ENCODE measurements at regions not wholly inside any gene's neighbourhood (a gene's known extent, or its start where the extent isn't known, plus 50 kb on each side); places are given as distances from the start of the nearest gene placed in this dataset.
"Not testable (repeated sequence)": the region's sequence is repeated elsewhere in the genome, so short reads cannot be mapped to it uniquely, and the experiment has no call there.

- H3K9me3 ChIP-seq (ENCODE audit: control insufficient read depth, low read depth, low read length): no peaks in the 10 kb centered on the region
- no peak overlapping the region for H3K9ac ChIP-seq (ENCODE audit: low read length)
- no peaks in the 10 kb centered on the region for H3K27me3 ChIP-seq (ENCODE audit: control insufficient read depth, insufficient read depth, low read length)
- peaks cover 6% of the 10 kb centered on the region for H3K4me1 ChIP-seq (ENCODE audit: control insufficient read depth, low read depth, low read length)
- H3K36me3 ChIP-seq (ENCODE audit: control insufficient read depth, low read depth, low read length): no peaks in the 10 kb centered on the region
- no peak overlapping the region for H3K27ac ChIP-seq (ENCODE audit: low read length)
- H3K4me3 ChIP-seq (ENCODE audit: low read length): no peak overlapping the region
These were observed 657.9 kb upstream of the ST8SIA4 start for GRCh38 chr5:101561018-101561417.

DNA sequence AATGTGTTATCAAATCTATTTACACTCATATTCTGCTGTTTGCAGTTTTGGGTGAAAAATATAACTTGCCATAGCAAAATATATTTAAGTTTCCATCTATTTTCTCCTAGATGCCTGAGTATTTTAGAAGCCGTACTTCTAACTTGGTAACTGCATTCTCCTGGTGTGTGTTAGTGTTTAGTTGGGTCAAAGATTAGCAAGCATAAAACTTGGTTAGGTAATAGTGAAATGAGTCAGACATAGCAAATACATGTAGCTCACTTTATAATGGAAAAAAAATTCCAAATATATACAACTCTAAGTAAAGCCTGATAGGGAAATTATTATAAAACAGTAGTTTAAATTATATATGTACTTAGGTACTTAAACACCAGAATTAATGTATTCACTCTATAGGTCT lies 640.7 kb upstream of the ST8SIA4 start:
- Histone ChIP-seq H3K9me3 (ENCODE audit: control insufficient read depth, low read depth, low read length) (no peaks in the 10 kb centered on the region), H3K36me3 (ENCODE audit: control insufficient read depth, low read depth, low read length) (no peaks in the 10 kb centered on the region), H3K27ac (ENCODE audit: low read length) (no peak overlapping the region), H3K9ac (ENCODE audit: low read length) (no peak overlapping the region), H3K4me1 (ENCODE audit: control insufficient read depth, low read depth, low read length) (no peaks in the 10 kb centered on the region), H3K4me3 (ENCODE audit: low read length) (no peak overlapping the region), H3K27me3 (ENCODE audit: control insufficient read depth, insufficient read depth, low read length) (no peaks in the 10 kb centered on the region)

- no peak overlapping the region for H3K27ac ChIP-seq (ENCODE audit: low read length)
- no peaks in the 10 kb centered on the region for H3K9me3 ChIP-seq (ENCODE audit: control insufficient read depth, low read depth, low read length)
- no peaks in the 10 kb centered on the region for H3K4me1 ChIP-seq (ENCODE audit: control insufficient read depth, low read depth, low read length)
- no peak overlapping the region for H3K9ac ChIP-seq (ENCODE audit: low read length)
- no peaks in the 10 kb centered on the region for H3K36me3 ChIP-seq (ENCODE audit: control insufficient read depth, low read depth, low read length)
- H3K27me3 ChIP-seq (ENCODE audit: control insufficient read depth, insufficient read depth, low read length): no peaks in the 10 kb centered on the region
- no peak overlapping the region for H3K4me3 ChIP-seq (ENCODE audit: low read length)
These were observed 636.2 kb upstream of the ST8SIA4 start for GRCh38 chr5:101539315-101539714.

DNA sequence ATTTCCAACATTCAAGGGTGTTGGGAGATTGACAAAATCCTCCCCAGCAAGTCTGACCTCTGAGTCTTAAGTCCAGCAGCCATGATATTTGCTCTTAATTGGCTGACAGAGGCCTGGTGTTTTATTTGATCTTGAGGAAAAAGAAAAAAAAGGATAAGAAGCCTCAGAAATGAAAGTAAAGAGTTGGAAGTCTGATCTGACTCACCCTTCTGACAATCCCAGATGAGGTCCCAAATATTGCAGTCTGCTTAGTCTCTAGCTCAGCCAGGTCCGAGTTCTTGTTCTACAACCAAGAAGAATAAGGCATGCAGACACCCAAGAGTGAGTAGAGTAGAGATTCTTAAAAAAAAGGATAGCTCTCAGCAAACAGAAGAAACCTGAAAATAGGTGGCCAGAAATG lies 632.5 kb upstream of the ST8SIA4 start:
- H3K36me3 ChIP-seq (ENCODE audit: control insufficient read depth, low read depth, low read length): no peaks in the 10 kb centered on the region
- no peaks in the 10 kb centered on the region for H3K27me3 ChIP-seq (ENCODE audit: control insufficient read depth, insufficient read depth, low read length)
- no peak overlapping the region for H3K27ac ChIP-seq (ENCODE audit: low read length)
- H3K4me3 ChIP-seq (ENCODE audit: low read length): no peak overlapping the region
- no peak overlapping the region for H3K9ac ChIP-seq (ENCODE audit: low read length)
- H3K9me3 ChIP-seq (ENCODE audit: control insufficient read depth, low read depth, low read length): no peaks in the 10 kb centered on the region
- no peaks in the 10 kb centered on the region for H3K4me1 ChIP-seq (ENCODE audit: control insufficient read depth, low read depth, low read length)

- H3K27ac ChIP-seq (ENCODE audit: low read length): no peak overlapping the region
- H3K9ac ChIP-seq (ENCODE audit: low read length): no peak overlapping the region
- H3K4me1 ChIP-seq (ENCODE audit: control insufficient read depth, low read depth, low read length): no peaks in the 10 kb centered on the region
- H3K36me3 ChIP-seq (ENCODE audit: control insufficient read depth, low read depth, low read length): no peaks in the 10 kb centered on the region
- H3K27me3 ChIP-seq (ENCODE audit: control insufficient read depth, insufficient read depth, low read length): no peaks in the 10 kb centered on the region
- H3K4me3 ChIP-seq (ENCODE audit: low read length): no peak overlapping the region
- no peaks in the 10 kb centered on the region for H3K9me3 ChIP-seq (ENCODE audit: control insufficient read depth, low read depth, low read length)
These were observed 631.5 kb upstream of the ST8SIA4 start for GRCh38 chr5:101534491-101535110.

DNA sequence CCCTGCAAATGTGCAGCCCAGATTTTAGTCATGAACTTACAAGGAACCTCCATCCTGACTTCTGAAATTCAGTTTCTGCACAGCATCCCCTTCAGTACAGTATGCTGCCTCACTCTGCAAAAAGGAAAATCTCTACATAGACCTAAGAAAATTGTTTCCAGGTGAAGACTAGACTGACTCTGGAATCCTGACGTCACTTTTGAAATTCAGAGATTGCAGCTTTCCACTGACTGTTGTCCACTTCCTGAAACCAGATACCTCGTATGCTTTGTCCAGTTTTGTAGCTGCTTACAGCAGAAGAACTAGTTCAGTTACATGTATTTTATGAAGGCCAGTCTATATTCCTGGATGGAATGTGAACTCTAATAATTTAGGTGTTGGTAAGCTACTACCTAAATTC lies 629.3 kb upstream of the ST8SIA4 start:
- no peaks in the 10 kb centered on the region for H3K4me1 ChIP-seq (ENCODE audit: control insufficient read depth, low read depth, low read length)
- no peaks in the 10 kb centered on the region for H3K9me3 ChIP-seq (ENCODE audit: control insufficient read depth, low read depth, low read length)
- no peak overlapping the region for H3K9ac ChIP-seq (ENCODE audit: low read length)
- H3K36me3 ChIP-seq (ENCODE audit: control insufficient read depth, low read depth, low read length): no peaks in the 10 kb centered on the region
- no peak overlapping the region for H3K27ac ChIP-seq (ENCODE audit: low read length)
- H3K4me3 ChIP-seq (ENCODE audit: low read length): no peak overlapping the region
- no peaks in the 10 kb centered on the region for H3K27me3 ChIP-seq (ENCODE audit: control insufficient read depth, insufficient read depth, low read length)

- Histone ChIP-seq H3K36me3 (ENCODE audit: control insufficient read depth, low read depth, low read length) (no peaks in the 10 kb centered on the region), H3K27me3 (ENCODE audit: control insufficient read depth, insufficient read depth, low read length) (no peaks in the 10 kb centered on the region), H3K27ac (ENCODE audit: low read length) (no peak overlapping the region), H3K4me1 (ENCODE audit: control insufficient read depth, low read depth, low read length) (no peaks in the 10 kb centered on the region), H3K4me3 (ENCODE audit: low read length) (no peak overlapping the region), H3K9me3 (ENCODE audit: control insufficient read depth, low read depth, low read length) (no peaks in the 10 kb centered on the region), H3K9ac (ENCODE audit: low read length) (no peak overlapping the region)
These were observed 627.9 kb upstream of the ST8SIA4 start for GRCh38 chr5:101531026-101531425.

DNA sequence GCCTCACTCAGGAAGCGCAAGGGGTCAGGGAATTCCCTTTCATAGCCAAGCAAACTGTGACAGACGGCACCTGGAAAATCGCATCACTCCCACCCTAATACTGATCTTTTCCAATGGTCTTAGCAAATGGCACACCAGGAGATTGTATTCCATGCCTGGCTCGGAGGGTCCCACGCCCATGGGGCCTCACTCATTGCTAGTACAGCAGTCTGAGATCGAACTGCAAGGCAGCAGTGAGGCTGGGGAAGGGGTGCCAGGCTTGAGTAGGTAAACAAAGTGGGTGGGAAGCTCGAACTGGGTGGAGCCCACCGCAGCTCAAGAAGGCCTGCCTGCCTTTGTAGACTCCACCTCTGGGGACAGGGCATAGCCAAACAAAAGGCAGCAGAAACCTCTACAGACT lies 626.0 kb upstream of the ST8SIA4 start:
- H3K9me3 ChIP-seq (ENCODE audit: control insufficient read depth, low read depth, low read length); H3K27me3 ChIP-seq (ENCODE audit: control insufficient read depth, insufficient read depth, low read length); H3K4me1 ChIP-seq (ENCODE audit: control insufficient read depth, low read depth, low read length); H3K27ac ChIP-seq (ENCODE audit: low read length); H3K9ac ChIP-seq (ENCODE audit: low read length); H3K4me3 ChIP-seq (ENCODE audit: low read length); H3K36me3 ChIP-seq (ENCODE audit: control insufficient read depth, low read depth, low read length): not testable (repeated sequence)

DNA sequence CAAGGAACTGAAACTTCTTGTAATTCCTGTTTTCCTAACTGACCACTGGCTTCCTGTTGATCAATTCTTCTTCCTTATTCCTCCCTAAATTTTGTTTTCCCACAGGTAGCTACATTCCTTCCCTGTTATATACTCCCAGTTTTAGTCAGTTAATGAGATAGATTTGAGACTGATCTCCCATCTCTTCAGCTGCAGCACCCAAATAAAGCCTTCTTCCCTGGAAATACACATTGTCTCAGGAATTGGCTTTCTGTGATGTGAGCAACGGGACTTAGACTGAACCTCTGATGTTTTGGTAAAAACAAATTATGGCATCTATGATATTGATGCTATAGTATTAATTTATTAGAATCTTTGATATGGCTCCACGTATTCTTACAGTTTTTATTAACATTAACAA lies 617.3 kb upstream of the ST8SIA4 start:
- H3K4me1 ChIP-seq (ENCODE audit: control insufficient read depth, low read depth, low read length): no peaks in the 10 kb centered on the region
- no peak overlapping the region for H3K27ac ChIP-seq (ENCODE audit: low read length)
- H3K36me3 ChIP-seq (ENCODE audit: control insufficient read depth, low read depth, low read length): no peaks in the 10 kb centered on the region
- H3K9me3 ChIP-seq (ENCODE audit: control insufficient read depth, low read depth, low read length): peaks cover 5% of the 10 kb centered on the region
- no peak overlapping the region for H3K9ac ChIP-seq (ENCODE audit: low read length)
- H3K4me3 ChIP-seq (ENCODE audit: low read length): no peak overlapping the region
- H3K27me3 ChIP-seq (ENCODE audit: control insufficient read depth, insufficient read depth, low read length): no peaks in the 10 kb centered on the region

- Histone ChIP-seq H3K4me3 (ENCODE audit: low read length) (no peak overlapping the region), H3K27me3 (ENCODE audit: control insufficient read depth, insufficient read depth, low read length) (no peaks in the 10 kb centered on the region), H3K4me1 (ENCODE audit: control insufficient read depth, low read depth, low read length) (no peaks in the 10 kb centered on the region), H3K27ac (ENCODE audit: low read length) (no peak overlapping the region), H3K36me3 (ENCODE audit: control insufficient read depth, low read depth, low read length) (no peaks in the 10 kb centered on the region), H3K9me3 (ENCODE audit: control insufficient read depth, low read depth, low read length) (peaks cover 5% of the 10 kb centered on the region), H3K9ac (ENCODE audit: low read length) (no peak overlapping the region)
These were observed 614.7 kb upstream of the ST8SIA4 start for GRCh38 chr5:101517795-101518194.

DNA sequence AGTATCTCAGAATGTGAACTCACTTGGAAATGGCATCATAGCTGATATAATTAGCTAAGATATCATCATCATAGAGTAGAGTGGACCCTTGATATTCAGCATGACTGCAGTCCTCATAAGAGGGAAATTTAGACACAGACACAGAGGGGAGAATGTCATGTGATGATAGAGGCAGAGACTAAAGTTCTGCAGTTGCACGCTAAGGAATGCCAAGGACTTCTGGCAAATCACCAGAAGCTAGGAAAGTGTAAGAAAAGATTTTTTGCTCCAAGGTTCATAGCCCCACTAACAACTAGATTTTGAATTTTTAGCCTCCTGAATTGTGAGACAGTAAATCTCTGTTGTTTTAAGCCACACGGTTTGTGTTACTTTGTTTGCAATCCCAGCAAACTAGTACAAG lies 612.6 kb upstream of the ST8SIA4 start:
- H3K4me1 ChIP-seq (ENCODE audit: control insufficient read depth, low read depth, low read length): no peaks in the 10 kb centered on the region
- H3K9me3 ChIP-seq (ENCODE audit: control insufficient read depth, low read depth, low read length): peaks cover 5% of the 10 kb centered on the region
- no peaks in the 10 kb centered on the region for H3K27me3 ChIP-seq (ENCODE audit: control insufficient read depth, insufficient read depth, low read length)
- H3K4me3 ChIP-seq (ENCODE audit: low read length): no peak overlapping the region
- no peaks in the 10 kb centered on the region for H3K36me3 ChIP-seq (ENCODE audit: control insufficient read depth, low read depth, low read length)
- H3K27ac ChIP-seq (ENCODE audit: low read length): no peak overlapping the region
- H3K9ac ChIP-seq (ENCODE audit: low read length): no peak overlapping the region

DNA sequence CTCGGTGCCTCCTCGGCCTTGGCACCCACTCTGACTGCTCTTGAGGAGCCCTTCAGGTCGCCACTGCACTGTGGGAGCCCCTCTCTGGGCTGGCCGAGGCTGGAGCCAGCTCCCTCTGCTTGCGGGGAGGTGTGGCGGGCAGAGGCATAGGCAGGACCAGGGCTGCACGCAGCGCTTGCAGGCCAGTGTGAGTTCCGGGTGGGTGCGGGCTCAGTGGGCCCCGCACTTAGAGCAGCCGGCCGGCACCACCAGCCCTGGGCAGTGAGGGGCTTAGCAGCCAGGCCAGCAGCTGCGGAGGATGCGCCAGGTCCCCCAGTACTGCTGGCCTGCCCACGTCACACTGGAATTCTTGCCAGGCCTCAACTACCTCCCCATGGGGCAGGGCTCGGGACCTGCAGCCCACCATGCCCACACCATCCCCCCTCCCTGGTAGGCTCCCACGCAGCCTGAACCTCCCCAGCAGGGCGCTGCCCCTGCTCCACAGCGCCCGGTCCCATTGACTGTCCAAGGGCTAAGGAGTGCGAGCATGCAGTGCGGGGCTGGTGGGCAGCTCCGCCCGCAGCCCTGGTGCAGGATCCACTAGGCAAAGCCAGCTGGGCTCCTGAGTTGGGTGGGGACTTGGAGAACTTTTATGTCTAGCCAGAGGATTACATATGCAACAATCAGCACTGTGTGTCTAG lies 602.9 kb upstream of the ST8SIA4 start:
- H3K27me3 ChIP-seq (ENCODE audit: control insufficient read depth, insufficient read depth, low read length): no peaks in the 10 kb centered on the region
- H3K4me1 ChIP-seq (ENCODE audit: control insufficient read depth, low read depth, low read length): no peaks in the 10 kb centered on the region
- no peak overlapping the region for H3K4me3 ChIP-seq (ENCODE audit: low read length)
- peaks cover 10% of the 10 kb centered on the region for H3K9me3 ChIP-seq (ENCODE audit: control insufficient read depth, low read depth, low read length)
- no peak overlapping the region for H3K9ac ChIP-seq (ENCODE audit: low read length)
- H3K36me3 ChIP-seq (ENCODE audit: control insufficient read depth, low read depth, low read length): no peaks in the 10 kb centered on the region
- H3K27ac ChIP-seq (ENCODE audit: low read length): no peak overlapping the region

Measured in iPS-18a (cell line).